ENCODE measurements at regions not wholly inside any gene's neighbourhood (a gene's known extent, or its start where the extent isn't known, plus 50 kb on each side); places are given as distances from the start of the nearest gene placed in this dataset.

- no peak for TF ChIP-seq REST (IDR thresholded peaks at IDR 0.05; ENCODE audit: insufficient replicate concordance, low read depth)
- TF ChIP-seq SPI1 (IDR thresholded peaks at IDR 0.05; ENCODE audit: borderline replicate concordance, low read depth) = no peak
- TF ChIP-seq GABPA (IDR thresholded peaks at IDR 0.05; ENCODE audit: low read depth) = no peak
- no peak for TF ChIP-seq POLR2AphosphoS5 (IDR thresholded peaks at IDR 0.05; ENCODE audit: low read depth)
- TF ChIP-seq CTCF (IDR thresholded peaks at IDR 0.05; ENCODE audit: insufficient read depth, low read length) = no peak
- Histone ChIP-seq H3K27ac (replicated peaks) (no peak overlapping the region), H3K4me3 (replicated peaks; ENCODE audit: insufficient read depth, low read length) (no peak overlapping the region), H3K27me3 (ENCODE audit: insufficient read depth, poor library complexity, severe bottlenecking) (no peaks in the 10 kb centered on the region)
- no peak for DNase-seq (ENCODE audit: low read depth in 1 of 2, low spot score in 1 of 2)
Observed at GRCh38 chr2:41242001-41242331, 790.1 kb upstream of the SLC8A1 start.

GRCh38 chr2:41267929-41268659, 779.7 kb upstream of the PKDCC start:
- no peak overlapping the region for H3K27ac ChIP-seq (replicated peaks)
- TF ChIP-seq CTCF (IDR thresholded peaks at IDR 0.05; ENCODE audit: insufficient read depth, low read length) (no peak), REST (IDR thresholded peaks at IDR 0.05; ENCODE audit: insufficient replicate concordance, low read depth) (no peak), GABPA (IDR thresholded peaks at IDR 0.05; ENCODE audit: low read depth) (no peak), SPI1 (IDR thresholded peaks at IDR 0.05; ENCODE audit: borderline replicate concordance, low read depth) (no peak), POLR2AphosphoS5 (IDR thresholded peaks at IDR 0.05; ENCODE audit: low read depth) (no peak)
- no peak overlapping the region for H3K4me3 ChIP-seq (replicated peaks; ENCODE audit: insufficient read depth, low read length)
- no peaks in the 10 kb centered on the region for H3K27me3 ChIP-seq (ENCODE audit: insufficient read depth, poor library complexity, severe bottlenecking)
- DNase-seq (ENCODE audit: low read depth in 1 of 2, low spot score in 1 of 2) = no peak

- Histone ChIP-seq H3K27ac (replicated peaks) (no peak overlapping the region), H3K4me3 (replicated peaks; ENCODE audit: insufficient read depth, low read length) (no peak overlapping the region), H3K27me3 (ENCODE audit: insufficient read depth, poor library complexity, severe bottlenecking) (no peaks in the 10 kb centered on the region)
- TF ChIP-seq SPI1 (IDR thresholded peaks at IDR 0.05; ENCODE audit: borderline replicate concordance, low read depth) (no peak), CTCF (IDR thresholded peaks at IDR 0.05; ENCODE audit: insufficient read depth, low read length) (no peak), REST (IDR thresholded peaks at IDR 0.05; ENCODE audit: insufficient replicate concordance, low read depth) (no peak), GABPA (IDR thresholded peaks at IDR 0.05; ENCODE audit: low read depth) (no peak), POLR2AphosphoS5 (IDR thresholded peaks at IDR 0.05; ENCODE audit: low read depth) (no peak)
- no peak for DNase-seq (ENCODE audit: low read depth in 1 of 2, low spot score in 1 of 2)
Observed at GRCh38 chr2:41283079-41283775, 764.6 kb upstream of the PKDCC start.

Measured in HL-60 (cell line).